ENCODE measurements at regions not wholly inside any gene's neighbourhood (a gene's known extent, or its start where the extent isn't known, plus 50 kb on each side); places are given as distances from the start of the nearest gene placed in this dataset.
"Not testable (repeated sequence)": the region's sequence is repeated elsewhere in the genome, so short reads cannot be mapped to it uniquely, and the experiment has no call there.

- TF ChIP-seq POLR2A, CTCF, EP300 (IDR thresholded peaks at IDR 0.05): not testable (repeated sequence)
Observed at GRCh38 chr15:24211742-24212476, 463.7 kb upstream of the NPAP1 start.
